Stomach (tissue), 4 donors: ENCODE measurements at regions not wholly inside any gene's neighbourhood (a gene's known extent, or its start where the extent isn't known, plus 50 kb on each side); places are given as distances from the start of the nearest gene placed in this dataset.

ENCODE experiments used
- CTCF ChIP-seq, 7 experiments: fragments of 450-650 bp in 4 of 7; fragments of 200-600 bp in 3 of 7; sonication (generic) in 3 of 7; IDR thresholded peaks; one replicate each; pipeline ENCODE4 v1.5.1; 2016 to 2019; ENCODE audit warnings: antibody characterized with exemption in 7 of 7, control low read depth in 2 of 7, mild to moderate bottlenecking in 1 of 7
- EP300 ChIP-seq: sonication (generic); formaldehyde crosslinking; IDR thresholded peaks from one replicate; pipeline ENCODE4 v1.6.1; 2017; ENCODE audit warnings: antibody characterized with exemption
- POLR2A ChIP-seq, 4 donors: fragments of 450-650 bp; IDR thresholded peaks; one replicate each; pipeline ENCODE4 v1.6.1; 2016; ENCODE audit warnings: antibody characterized with exemption in 4 of 4, control low read depth in 2 of 4, mild to moderate bottlenecking in 1 of 4, moderate library complexity in 1 of 4
- POLR2AphosphoS5 ChIP-seq, 3 donors: sonication (generic); formaldehyde crosslinking; IDR thresholded peaks; one replicate each; pipeline ENCODE4 v1.6.1; 2016; ENCODE audit warnings: antibody characterized with exemption in 3 of 3

GRCh38 chr4:84166486-84166885 is 332.6 kb downstream of the NKX6-1 start:
- TF ChIP-seq CTCF (IDR thresholded peaks at IDR 0.05) (no peak), POLR2A (IDR thresholded peaks at IDR 0.05) (no peak), POLR2AphosphoS5 (IDR thresholded peaks at IDR 0.05) (no peak), EP300 (no peak)
